ENCODE measurements at regions not wholly inside any gene's neighbourhood (a gene's known extent, or its start where the extent isn't known, plus 50 kb on each side); places are given as distances from the start of the nearest gene placed in this dataset.

DNA sequence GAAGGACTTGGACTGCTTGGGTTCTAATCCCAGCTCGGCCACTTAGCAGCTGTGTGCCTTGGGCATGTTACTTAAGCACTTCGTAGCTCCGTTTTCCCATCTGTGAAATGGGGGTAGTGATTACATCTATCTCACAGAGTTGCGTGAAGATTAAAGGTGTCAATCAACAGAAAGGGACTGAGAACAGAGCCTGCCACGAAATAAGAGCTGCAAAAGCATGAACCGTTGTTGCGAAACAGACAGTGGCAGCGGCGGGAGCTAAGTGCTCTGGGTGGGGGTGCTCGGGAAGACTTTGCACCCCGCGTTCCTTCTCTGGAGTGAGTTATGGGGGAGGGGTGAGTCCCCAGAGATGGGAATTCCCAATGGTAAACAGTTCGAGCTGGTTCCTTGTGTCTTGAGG lies 79.6 kb upstream of the LHX1 start:
- no peak overlapping the region for H3K27ac ChIP-seq
- TF ChIP-seq POLR2A (IDR thresholded peaks at IDR 0.05) = no peak
- TF ChIP-seq, protein P1, sequence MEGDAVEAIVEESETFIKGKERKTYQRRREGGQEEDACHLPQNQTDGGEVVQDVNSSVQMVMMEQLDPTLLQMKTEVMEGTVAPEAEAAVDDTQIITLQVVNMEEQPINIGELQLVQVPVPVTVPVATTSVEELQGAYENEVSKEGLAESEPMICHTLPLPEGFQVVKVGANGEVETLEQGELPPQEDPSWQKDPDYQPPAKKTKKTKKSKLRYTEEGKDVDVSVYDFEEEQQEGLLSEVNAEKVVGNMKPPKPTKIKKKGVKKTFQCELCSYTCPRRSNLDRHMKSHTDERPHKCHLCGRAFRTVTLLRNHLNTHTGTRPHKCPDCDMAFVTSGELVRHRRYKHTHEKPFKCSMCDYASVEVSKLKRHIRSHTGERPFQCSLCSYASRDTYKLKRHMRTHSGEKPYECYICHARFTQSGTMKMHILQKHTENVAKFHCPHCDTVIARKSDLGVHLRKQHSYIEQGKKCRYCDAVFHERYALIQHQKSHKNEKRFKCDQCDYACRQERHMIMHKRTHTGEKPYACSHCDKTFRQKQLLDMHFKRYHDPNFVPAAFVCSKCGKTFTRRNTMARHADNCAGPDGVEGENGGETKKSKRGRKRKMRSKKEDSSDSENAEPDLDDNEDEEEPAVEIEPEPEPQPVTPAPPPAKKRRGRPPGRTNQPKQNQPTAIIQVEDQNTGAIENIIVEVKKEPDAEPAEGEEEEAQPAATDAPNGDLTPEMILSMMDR (IDR thresholded peaks at IDR 0.05) = no peak
- H3K36me3 ChIP-seq = no peaks in the 10 kb centered on the region
- 71 to 76% methylated on average over 12 to 13 of the region's 13 CpGs for WGBS, 2 donors
- H3K4me3 ChIP-seq (replicated peaks in 1 of 3) = no peak overlapping the region
- H3K27me3 ChIP-seq = no peaks in the 10 kb centered on the region
- H3K9me3 ChIP-seq = no peaks in the 10 kb centered on the region
- no peak for DNase-seq
- intact Hi-C loops (cut with DNase I) = no loop called here
- H3K4me1 ChIP-seq = no peaks in the 10 kb centered on the region

DNA sequence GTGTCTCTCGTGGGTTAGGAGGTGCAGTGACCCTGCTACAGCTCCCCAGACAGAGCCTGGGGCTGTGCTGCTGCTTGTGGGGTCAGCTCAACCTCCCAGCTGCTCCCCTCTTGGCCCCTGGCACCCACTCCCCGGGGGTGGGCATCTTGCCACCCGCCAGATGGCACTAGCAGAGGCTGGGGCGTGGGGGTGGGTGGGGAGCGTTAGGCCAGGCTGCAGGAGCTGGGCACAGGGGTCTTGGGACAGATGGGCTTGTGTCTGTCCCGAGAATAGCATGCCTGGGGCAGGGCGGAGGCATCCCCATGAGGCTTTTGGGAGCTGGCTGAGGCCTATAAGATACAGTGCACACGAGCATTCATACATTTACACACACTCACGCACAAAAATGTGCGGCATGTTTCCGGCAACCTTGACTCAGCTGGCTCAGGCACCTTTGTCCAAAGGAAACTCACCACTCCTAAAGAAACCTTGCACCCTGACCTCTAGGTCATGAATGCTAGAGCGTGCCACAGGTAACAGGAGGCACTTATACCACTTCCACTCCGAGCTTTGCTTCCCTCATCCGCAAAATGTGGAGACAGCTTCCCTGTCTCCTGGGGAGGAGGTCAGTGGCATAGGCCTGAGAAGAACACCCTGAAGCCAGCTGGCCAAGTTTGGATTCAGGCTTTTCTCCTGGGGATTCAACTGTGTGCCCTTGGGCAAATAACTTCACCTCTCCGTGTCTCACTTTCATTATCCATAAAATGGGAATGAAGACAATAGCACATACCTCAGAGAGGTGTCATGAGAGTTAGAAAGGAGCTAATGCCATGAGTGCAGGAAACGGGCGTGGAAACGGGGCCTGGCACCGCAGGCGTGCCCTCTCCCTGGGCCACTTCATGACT lies 78.9 kb upstream of the LHX1 start:
- Histone ChIP-seq H3K9me3 (no peaks in the 10 kb centered on the region), H3K4me1 (no peaks in the 10 kb centered on the region), H3K27me3 (no peaks in the 10 kb centered on the region), H3K36me3 (no peaks in the 10 kb centered on the region), H3K4me3 (replicated peaks in 1 of 3) (no peak overlapping the region), H3K27ac (no peak overlapping the region)
- 86 to 87% methylated on average over 8 to 14 of the region's 20 CpGs for WGBS, 2 donors
- no peak for DNase-seq
- intact Hi-C loops (cut with DNase I) = no loop called here
- TF ChIP-seq POLR2A (IDR thresholded peaks at IDR 0.05) = no peak
- TF ChIP-seq, protein P1 (IDR thresholded peaks at IDR 0.05) = no peak

DNA sequence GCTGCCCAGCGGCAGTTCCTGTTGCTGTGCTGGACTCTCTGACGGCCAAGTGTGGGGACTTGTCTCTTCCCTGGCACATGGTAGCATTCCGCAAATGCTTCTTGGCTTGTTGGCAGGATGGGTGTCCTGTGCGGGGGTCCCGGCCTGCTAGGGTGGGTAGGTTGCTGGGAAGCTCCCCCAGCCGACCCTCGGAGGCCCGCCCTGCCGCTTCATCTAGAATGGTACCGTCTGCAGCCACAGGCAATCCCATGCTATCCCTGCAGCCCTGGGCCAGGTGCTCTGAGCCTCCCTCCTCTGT lies 78.3 kb upstream of the LHX1 start:
- Histone ChIP-seq H3K36me3 (no peaks in the 10 kb centered on the region), H3K4me3 (replicated peaks in 1 of 3) (no peak overlapping the region), H3K4me1 (no peaks in the 10 kb centered on the region), H3K9me3 (no peaks in the 10 kb centered on the region), H3K27ac (no peak overlapping the region), H3K27me3 (no peaks in the 10 kb centered on the region)
- DNase-seq = no peak
- intact Hi-C loops (cut with DNase I) = no loop called here
- 81 to 90% methylated on average over 8 to 10 of the region's 10 CpGs for WGBS, 2 donors
- TF ChIP-seq, protein P1 (IDR thresholded peaks at IDR 0.05) = no peak
- TF ChIP-seq POLR2A (IDR thresholded peaks at IDR 0.05) = no peak

DNA sequence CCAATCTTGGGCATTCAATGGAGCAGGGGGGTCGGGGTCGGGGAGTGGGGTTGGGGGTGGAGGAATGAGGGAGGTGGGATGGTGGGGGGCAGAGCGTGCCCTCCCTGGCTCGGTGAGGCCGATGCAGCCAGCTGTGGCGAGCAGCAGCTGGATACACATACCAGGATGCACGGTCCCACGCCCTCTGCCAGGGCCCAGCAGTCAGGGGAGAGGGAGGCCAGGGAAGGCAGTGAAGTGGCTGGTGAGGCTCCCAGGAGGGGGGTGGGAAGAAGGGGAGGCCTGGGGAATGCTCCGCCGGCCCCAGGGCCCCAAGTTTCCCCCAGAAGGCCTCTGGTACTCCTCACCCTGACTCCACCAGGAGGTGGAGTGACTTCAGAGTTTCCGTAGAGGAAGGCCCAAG lies 77.6 kb upstream of the LHX1 start:
- Histone ChIP-seq H3K36me3 (no peaks in the 10 kb centered on the region), H3K4me1 (no peaks in the 10 kb centered on the region), H3K4me3 (replicated peaks in 1 of 3) (no peak overlapping the region), H3K27ac (no peak overlapping the region), H3K27me3 (no peaks in the 10 kb centered on the region), H3K9me3 (no peaks in the 10 kb centered on the region)
- intact Hi-C loops (cut with DNase I) = no loop called here
- TF ChIP-seq POLR2A (IDR thresholded peaks at IDR 0.05) = no peak
- TF ChIP-seq, protein P1 (IDR thresholded peaks at IDR 0.05) = no peak
- no peak for DNase-seq
- WGBS, 2 donors = 54 to 55% methylated on average over 8 to 11 of the region's 11 CpGs

DNA sequence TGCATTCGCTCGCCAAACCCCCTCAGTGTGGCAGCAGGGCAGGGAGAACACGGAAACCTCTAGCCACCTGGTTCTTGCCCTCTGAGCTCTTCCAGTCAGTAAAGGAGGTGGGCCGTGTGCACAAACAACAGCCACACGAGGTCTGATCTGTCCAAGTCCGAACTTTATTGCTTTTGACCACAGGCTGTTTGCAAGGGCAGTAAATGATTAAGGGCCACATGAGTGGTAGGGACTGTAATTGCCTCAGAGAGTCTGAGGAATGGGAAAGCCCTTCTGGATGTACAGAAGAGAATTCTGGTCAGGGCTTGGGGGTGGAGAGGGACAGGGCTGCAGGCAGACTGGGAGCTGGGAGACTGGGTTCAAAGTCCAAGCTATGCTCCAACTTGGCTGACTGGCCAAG lies 75.7 kb upstream of the LHX1 start:
- Histone ChIP-seq H3K36me3 (no peaks in the 10 kb centered on the region), H3K27ac (no peak overlapping the region), H3K9me3 (no peaks in the 10 kb centered on the region), H3K4me1 (no peaks in the 10 kb centered on the region), H3K4me3 (replicated peaks in 1 of 3) (no peak overlapping the region), H3K27me3 (no peaks in the 10 kb centered on the region)
- no peak for DNase-seq
- intact Hi-C loops (cut with DNase I) = no loop called here
- TF ChIP-seq, protein P1 (IDR thresholded peaks at IDR 0.05) = no peak
- TF ChIP-seq POLR2A (IDR thresholded peaks at IDR 0.05) = no peak
- WGBS, 2 donors = 80 to 86% methylated on average over 6 of the region's 6 CpGs

Measured in thyroid gland (tissue), 4 donors.